ENCODE measurements at regions not wholly inside any gene's neighbourhood (a gene's known extent, or its start where the extent isn't known, plus 50 kb on each side); places are given as distances from the start of the nearest gene placed in this dataset.

DNA sequence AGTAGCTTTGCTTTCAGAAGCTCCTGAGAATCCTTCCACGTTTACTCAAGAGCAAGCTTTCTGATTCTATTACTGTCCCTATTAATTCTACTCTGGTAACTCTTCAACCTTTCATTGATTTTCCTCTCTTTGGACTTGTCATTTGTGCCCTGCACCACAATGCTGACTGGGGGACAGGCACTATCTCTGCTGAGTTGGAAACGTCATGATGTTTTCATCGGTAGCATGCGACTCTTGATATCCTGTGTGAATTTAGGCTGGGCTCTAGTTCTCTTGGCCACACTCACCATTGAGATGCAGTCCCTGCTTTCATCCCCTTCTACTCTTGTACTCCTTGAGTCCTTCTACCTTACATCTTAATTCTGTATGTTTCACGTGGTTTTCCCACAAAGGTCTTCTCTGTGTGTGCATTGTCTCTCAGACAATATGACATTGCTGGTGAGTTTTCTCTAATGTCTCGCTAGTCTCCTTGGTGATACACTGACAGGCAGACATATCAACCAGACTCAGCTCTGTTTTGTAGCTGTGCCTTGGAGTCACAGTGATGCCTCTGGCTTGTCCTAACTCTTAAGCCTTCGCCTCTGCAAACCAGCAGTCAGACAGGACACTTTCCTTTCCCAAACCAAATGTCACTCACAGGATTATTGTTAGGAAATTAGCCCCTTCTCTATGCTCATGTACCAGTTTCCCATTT, 223.6 kb upstream of the ADGRL2 start:
- no peak for DNase-seq (ENCODE audit: low spot score)

DNA sequence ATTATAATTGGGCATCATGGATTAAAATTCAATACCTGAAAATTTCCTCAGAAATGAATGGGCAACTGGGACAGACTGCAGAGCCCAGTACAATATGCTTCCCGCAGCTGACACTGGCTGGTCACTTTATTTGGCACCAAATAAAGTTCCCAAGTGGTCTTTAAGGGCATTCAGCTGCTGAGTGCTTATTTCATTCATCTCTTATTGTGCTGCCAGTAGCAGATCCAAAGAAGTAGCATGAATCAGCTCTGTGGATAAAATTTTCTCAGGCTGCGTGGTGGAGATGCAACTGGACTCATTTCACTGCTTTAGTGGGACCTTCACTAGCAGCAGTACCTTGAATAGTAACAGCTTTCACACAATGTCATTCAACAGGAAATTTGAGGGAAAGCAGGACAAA, 226.3 kb upstream of the ADGRL2 start:
- DNase-seq (ENCODE audit: low spot score): no peak

DNA sequence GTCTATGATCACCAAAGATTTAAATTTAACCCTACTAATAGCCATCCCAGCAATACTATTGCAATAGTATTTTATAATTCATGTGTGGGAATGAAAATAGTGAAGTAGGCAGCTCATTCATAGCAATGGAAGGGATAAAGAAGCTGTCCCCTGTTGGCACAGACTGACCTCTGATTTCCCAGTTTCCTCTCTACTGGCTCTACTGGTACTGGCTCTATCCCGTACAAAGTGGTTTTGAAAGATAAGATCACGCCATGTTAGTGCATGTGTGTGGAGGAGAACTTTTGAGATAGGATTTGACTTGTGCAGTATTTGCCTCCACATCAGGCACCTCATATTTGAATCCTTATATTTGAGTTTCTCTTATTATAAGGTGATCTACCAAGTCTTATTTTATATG, 227.3 kb upstream of the ADGRL2 start:
- DNase-seq (ENCODE audit: low spot score): no peak

DNA sequence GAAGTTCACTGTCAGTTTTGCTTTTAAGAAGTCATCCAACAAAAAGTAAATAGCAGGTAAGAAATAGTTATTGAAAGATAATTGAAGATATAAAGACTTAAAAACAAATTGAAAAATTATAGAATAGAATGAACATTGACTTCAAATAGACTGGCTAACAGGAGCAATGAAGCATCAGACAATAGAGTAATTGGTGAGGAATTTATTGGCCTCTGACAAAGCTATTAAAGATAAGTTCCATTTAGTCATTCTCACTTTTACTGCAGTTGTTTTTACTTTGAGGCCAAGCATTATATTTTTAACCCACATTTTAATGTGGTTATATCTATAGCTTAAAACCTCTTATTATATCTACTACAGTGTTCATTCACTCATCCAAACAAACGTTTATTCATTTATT, 228.8 kb upstream of the ADGRL2 start:
- DNase-seq (ENCODE audit: low spot score): peak; percentile 14

DNA sequence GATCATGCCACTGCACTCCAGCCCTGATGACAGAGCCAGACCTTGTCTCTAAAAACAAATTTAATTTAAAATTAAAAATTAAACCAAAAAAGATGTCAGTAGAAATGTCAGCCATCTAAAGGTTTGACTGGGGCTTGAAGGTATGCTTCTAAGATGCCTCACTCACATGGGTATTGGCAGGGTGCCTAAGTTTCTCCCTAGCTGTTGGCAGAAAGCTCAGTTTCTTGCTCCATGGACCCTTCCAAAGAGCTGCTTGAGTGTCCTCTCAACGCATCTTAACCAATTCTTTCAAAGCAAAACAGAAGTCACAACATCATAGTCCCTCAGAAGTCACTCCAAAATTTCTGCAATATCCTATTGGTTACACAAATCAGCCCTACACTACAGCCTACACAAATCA, 231.0 kb upstream of the ADGRL2 start:
- DNase-seq (ENCODE audit: low spot score): no peak

DNA sequence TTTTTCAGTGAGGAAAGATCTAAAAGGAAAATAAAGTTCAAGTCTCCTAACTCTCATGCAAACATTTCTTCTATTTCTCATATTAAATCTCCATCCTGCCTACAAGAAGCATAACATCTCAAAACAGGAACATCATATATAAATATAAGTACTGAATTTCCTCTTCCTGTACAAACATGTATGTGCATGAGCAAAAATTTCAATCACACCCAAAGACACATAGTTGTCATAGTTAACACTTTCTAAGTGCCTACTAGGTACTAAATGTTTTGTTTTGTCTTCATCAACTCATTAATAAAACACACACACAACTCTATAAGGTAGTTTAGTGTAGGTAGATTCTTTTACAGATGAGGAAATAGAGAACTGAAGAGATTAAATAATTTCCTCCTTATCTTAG, 237.1 kb upstream of the ADGRL2 start:
- no peak for DNase-seq (ENCODE audit: low spot score)

DNA sequence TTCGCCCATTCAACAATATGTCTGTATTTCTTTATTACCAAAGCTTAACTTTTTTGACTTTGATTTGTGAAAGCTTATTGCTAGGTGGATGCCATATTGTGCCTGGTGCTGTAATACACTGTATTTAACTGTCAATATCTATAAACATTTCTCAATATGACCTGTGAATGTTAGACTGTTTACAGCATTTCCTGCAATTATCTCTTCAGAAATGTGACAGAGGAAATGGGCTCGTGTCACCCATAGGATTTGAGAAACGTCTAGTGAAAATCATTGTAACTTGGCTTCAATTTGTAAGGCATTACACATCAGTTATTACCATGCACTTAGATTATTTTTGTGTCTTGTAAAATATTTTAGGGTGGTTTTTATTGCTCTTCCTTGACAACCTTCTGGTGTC, 237.8 kb upstream of the ADGRL2 start:
- DNase-seq (ENCODE audit: low spot score): no peak

DNA sequence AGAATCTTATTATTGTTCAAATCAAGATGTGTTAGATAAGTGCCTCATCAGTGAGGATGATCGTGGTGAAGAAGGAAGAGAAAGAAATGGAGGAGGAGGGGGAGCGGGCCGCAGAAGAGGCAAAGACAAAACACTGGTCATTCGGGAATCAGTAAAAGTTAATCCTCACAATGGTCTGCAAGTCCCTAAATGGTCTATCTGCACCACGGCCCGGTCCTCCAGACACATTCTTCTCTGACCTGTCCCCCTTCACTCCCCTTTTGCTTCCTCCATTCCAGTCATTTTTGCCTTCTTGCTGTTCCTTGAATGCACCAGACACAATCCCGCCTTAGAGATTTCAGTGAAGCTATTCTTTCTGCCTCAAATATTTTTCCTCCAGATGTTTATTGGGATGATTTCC, 240.1 kb upstream of the ADGRL2 start:
- no peak for DNase-seq (ENCODE audit: low spot score)

DNA sequence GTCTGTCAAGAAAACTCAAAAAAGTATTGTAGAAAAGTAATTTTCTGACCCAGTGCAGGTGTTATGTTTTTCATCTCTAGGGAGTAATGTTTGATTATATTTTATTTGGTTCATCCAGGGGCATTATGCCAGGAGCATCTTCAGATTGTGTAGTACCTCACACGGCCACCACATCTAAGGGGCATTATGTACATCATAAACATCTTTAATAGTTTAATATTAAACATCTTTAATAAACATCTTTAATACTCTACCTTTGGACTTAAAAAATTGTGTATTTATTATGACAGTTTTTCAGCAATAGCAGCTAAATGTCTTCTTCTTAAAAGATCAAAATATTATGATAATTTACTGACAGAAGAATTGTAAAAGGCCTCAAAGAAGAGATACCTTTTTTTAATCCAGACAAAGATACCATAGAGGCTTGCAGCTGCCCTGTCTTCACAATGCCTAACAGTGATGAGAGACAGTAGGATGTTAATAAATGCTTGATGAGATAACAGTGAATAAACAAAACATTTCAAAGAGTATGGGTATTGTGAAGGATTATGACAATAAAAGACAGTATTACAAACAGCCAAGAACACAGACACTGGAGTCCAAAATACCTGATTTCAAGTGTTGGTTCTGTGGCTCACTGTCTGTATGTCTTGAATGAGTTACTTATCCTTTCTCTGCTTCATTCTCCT, 240.9 kb upstream of the ADGRL2 start:
- no peak for DNase-seq (ENCODE audit: low spot score)

DNA sequence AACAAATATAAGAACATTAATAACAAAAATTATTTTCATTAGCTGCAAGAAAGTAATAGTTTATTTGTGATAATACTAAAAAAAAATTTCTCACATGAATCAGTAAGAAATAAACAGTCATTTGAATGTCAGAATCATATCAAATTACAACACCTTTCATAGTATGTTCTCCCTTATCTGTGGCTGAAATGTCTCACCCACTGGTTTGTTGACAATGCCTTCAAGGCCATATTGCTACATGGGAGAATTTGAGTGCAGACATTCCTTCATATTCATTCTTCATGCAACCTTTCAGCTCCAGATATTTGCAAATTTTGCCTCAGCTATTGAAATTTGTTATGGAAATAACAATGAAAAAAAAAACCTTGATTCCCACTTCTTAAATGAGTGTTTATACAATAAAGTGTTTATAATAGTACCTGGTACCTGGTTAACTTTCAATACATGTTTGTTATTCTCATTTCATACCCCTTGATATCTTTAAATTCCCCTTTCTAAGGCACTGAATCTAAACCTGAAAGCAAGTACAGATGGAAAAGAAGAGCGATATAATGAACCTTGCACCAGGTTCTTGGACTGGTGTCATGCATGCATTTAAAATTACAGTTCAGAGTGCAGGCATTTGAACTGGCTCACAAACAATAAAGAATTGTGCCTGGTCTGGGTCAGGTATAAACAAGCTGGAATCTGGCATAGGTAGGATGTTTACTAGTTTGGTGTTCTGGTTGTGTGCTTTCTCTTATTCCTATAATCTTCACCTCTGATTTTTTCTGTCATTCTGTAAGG, 242.2 kb upstream of the ADGRL2 start:
- no peak for DNase-seq (ENCODE audit: low spot score)

DNA sequence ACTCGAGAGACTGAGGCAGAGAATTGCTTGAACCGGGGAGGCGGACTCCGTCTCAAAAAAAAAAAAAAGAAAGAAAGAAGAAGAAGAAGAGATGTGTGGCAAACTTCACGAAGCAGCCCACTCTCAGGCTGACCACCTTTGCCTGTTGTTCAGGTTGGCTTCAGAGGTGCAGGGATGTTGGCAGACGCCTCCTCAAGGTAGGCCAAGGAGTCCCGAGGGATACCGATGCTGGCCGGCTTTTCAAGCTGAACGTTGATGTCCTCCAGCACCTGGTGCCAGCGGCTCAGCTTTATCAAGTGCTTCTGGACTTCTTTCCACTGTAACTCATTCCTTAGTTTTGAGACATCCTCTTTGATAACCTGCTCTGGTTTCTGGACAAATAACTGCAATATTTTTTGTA, 243.8 kb upstream of the ADGRL2 start:
- no peak for DNase-seq (ENCODE audit: low spot score)

DNA sequence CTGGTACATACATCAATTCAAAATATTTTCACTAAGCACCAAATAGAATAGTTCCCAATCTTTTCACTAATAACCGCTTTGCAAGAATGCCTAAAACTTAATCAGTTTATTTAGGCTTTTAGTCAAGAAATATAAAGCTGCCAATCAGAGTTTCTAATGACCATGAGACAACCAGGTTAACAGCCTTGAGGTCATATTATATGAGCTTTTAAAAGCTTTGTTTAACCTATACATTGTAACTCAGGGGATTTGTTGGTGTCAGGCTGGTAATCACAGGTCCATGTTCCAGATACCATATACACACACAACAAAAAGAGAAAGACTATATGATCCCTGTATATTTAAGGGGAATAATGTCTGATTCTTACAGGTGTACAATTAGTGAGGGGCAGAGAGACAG, 246.2 kb upstream of the ADGRL2 start:
- no peak for DNase-seq (ENCODE audit: low spot score)

DNA sequence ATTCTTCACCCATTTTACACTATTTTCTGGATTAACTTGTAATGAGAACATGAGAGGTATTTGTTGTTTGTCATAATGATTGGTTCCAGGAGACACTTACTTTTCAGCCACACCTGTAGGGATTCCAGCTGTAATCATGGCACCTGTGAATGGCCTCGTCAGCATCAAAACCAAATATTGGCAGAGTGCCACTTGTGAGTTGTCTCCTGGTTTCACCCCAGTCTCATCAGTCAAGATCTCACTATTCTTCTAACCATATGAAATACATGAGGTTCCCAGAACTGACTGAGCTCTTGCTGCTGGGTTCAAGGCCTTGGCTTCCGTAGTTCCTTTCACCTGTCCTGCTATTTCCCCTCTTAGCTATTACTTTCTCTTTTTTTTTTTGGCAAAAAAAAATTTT, 246.6 kb upstream of the ADGRL2 start:
- no peak for DNase-seq (ENCODE audit: low spot score)

DNA sequence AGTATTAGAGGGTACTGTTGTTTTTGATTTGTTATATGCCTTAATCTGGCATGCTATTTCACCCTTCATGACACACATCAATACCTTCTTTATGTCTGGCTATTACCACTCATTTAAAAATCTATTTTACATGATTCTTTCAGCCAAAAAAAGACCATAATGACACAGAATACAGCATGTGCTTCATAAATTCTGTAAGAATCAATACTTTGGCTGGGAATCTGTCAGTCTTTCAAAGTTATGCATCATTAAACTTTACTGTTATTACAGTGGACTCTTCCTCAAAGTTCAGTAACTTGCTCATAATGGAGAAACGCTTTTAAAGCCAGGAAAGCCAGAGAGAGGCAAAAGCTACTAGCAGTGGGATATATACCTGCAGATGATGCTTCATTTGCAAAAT, 247.2 kb upstream of the ADGRL2 start:
- DNase-seq (ENCODE audit: low spot score): no peak

DNA sequence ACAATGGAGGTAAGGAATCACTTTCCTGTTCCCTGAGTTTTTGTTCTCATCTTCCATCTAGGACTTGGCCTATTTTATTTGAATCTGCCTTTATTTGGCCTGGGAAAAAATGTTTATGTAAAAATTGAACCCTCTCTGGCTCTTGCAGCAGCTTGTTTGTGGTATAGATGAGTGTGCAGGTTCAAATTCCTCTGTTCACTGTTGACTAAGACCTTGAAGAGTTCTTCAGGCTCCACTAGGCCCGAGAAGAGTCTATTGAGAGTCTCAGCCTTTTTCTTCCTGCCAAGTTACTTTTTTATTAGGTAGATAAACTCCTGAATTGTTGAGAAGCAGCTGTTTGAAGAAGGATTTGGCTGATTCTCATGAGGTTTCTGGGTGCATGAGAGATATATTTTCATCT, 248.8 kb upstream of the ADGRL2 start:
- DNase-seq (ENCODE audit: low spot score): no peak

DNA sequence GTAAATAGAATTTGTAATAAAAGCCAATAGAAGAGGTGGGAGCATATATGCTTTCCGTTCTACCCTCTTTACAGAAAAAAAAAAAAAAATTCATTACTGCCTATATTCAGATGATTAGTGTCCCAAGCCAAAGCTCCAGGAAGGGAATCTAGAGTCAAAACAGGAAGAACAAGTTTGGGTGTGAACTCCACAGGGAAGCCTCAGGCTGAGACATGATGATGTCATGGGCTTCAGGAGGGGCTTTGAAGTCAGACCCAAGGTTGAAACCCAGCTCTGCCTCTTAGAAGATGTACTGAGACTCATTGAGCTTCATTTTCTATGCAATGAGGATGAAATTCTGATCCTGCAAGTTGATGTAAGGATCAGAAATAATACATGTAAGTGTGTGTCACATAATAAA, 250.0 kb upstream of the ADGRL2 start:
- no peak for DNase-seq (ENCODE audit: low spot score)

DNA sequence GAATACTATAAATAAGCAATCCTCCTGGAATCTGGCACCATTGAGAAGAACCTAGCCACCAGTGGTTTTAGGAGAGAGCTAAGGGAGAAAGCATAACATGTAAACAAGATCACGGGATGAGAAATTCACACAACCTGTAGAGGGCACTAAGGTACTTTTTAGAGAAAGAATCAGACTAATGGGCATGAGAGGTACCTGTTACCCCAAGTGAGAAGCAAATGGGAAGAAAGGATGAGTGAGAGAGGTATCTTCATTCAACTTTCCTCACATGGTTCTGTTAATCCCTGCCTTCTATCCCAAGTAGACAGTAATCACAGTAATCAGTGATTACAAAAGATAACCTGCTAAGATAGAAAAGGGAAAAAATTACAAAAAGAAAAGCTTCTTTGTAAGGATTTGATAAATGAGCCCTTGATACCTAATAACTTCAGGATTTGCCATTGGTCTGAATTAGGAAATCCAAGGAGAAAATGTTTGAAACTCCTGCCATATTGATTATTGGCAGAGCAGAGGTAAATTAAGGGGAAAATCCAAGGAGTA, 251.1 kb upstream of the ADGRL2 start:
- DNase-seq (ENCODE audit: low spot score): peak; percentile 52

DNA sequence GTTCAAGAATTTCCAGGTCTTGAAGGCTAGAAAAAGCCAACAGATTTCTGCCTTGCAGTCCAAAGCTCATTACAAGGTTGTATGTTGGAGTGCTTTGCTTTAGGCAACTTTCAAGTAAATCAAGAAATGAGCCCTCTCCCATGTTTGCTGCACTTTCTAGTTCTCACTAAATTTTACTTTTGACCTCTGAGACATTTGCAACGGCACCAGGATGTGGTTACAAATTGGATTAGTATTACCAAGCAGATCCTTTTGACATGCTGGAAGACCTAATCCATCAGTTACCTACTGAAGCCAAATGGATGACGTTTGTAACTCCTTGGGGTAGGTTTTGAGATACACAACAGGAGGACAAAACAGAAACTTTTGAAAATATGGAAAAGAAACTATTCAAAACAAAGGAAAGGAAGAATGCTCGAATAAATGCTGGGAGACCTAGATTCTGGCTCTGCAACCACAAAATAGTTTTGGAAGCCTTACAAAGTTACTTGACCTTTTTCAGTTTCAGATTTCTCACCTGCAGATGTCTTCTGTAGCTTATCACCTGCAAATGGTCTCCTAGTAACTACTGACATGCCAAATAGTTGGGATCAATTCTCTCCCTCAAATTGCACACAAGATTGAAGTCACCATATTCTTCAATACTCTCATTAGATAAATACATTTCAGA, 251.7 kb upstream of the ADGRL2 start:
- no peak for DNase-seq (ENCODE audit: low spot score)

DNA sequence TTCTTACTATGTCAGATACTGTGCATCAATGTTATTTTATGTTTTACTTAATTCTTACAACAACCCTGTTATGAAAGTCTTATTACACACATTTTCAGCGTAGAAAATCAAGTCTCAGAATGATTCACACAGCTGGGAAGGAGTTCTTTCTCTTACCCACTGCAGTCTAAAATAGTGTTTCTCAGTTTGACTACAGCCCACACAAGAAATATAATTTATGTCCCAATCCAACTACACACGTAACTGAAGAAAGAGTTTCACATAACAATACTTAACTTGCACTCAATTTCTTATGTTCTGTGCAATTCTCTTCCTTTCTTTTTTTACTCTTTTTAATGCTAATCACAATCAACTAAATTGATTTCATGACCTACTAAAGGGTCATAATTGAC, 252.8 kb upstream of the ADGRL2 start:
- no peak for DNase-seq (ENCODE audit: low spot score)

DNA sequence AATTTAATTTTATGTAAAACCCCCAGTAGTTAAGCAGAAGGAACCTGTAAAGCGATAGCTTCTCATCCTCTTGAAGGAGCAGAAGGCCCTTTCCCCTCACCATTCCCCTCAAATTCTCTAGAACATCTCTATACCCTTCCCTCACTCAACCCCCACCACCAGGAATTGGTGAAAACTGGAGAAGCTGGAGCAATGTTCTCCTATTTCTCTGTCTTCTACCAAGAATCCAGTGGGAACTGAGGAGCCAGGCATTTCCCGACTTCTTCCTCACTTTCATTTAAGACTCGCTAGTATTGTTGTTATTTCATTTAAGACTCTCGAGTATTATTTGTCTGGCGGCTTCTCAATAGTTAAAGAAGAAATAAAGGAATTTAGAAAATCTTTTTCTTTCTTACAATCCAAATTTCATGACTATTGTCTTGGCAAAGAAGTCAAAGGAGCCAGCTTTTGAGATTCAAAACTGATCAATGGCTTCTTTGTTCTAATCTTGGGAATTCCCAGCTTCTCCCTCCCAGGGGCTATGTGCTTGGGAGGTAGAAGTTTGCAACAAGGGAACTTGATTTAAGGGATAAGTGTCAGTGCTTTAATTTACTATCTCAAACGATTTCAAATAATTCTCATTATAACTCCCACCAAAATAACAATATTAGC, 253.3 kb upstream of the ADGRL2 start:
- DNase-seq (ENCODE audit: low spot score): no peak

DNA sequence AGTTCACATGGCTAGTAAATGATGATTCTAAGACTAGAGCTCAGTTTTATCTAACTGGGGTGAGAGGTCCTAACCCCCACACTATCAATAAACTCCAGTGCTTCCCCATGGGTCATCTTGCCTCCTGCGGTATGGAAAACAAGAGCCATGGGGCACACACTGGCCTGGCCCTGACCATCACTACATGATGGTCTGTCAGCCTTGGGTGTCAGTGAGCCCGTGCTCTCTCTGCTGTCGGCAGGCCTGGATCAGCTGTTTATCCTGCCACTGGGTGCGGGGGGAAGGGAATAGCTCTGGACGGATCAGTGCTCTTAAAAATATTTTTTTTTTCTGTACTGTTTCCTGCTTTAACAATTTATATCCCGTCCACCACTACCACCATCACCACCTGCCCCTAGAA, 255.0 kb upstream of the ADGRL2 start:
- no peak for DNase-seq (ENCODE audit: low spot score)

DNA sequence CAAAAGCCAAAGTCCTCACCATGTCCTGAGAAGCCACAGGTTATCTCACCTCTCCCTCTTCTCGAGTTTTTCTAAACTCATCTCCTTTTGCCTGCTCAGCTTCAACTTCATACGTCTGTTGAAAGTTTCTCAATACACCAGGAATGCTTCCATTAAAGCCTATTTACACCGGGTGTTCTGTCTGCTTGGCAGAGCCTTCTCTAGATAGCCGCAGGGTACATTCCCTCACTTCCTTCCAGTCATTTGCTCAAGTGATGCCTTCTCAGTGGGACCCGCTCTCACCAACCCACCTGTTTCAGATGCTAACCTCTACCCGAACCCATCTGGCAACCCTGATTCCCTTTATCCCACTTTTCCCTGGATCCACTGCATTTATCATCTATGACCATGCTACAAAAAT, 257.0 kb upstream of the ADGRL2 start:
- no peak for DNase-seq (ENCODE audit: low spot score)
